ENCODE measurements at regions not wholly inside any gene's neighbourhood (a gene's known extent, or its start where the extent isn't known, plus 50 kb on each side); places are given as distances from the start of the nearest gene placed in this dataset.

DNA sequence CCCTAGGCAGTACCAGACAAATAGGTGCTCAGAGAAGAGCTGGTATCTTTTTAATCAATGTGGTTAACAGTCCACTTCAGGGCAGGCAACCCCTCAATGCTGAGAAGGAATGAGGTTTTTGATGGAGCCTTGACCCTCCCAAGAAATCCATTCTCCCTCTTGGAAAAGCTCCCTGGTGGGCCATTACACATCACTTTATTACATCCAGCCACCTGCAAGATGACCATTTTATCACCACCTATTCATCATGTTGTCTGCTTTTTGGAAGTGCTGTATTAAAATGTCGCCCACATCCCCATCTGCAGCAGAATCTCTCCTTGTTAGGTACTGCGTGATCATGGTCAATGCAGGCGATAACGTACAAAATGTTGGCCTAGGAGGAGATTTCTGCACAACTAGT, 614.7 kb upstream of the TMEM132C start:
- Mint-ChIP-seq H3K36me3 (ENCODE audit: low read depth) (no peaks in the 10 kb centered on the region), H3K27ac (no peak overlapping the region), H3K4me1 (ENCODE audit: low read depth) (no peaks in the 10 kb centered on the region), H3K27me3 (peaks cover 1% of the 10 kb centered on the region), H3K9me3 (peaks cover 3% of the 10 kb centered on the region), H3K4me3 (no peak overlapping the region)
- TF ChIP-seq, protein P1, sequence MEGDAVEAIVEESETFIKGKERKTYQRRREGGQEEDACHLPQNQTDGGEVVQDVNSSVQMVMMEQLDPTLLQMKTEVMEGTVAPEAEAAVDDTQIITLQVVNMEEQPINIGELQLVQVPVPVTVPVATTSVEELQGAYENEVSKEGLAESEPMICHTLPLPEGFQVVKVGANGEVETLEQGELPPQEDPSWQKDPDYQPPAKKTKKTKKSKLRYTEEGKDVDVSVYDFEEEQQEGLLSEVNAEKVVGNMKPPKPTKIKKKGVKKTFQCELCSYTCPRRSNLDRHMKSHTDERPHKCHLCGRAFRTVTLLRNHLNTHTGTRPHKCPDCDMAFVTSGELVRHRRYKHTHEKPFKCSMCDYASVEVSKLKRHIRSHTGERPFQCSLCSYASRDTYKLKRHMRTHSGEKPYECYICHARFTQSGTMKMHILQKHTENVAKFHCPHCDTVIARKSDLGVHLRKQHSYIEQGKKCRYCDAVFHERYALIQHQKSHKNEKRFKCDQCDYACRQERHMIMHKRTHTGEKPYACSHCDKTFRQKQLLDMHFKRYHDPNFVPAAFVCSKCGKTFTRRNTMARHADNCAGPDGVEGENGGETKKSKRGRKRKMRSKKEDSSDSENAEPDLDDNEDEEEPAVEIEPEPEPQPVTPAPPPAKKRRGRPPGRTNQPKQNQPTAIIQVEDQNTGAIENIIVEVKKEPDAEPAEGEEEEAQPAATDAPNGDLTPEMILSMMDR (IDR thresholded peaks at IDR 0.05), result no peak
- ATAC-seq (no peak), DNase-seq (no peak)
- CTCF ChIA-PET, result no interaction called here
- POLR2A ChIA-PET, result no interaction called here
- intact Hi-C loops (cut with micrococcal nuclease), result no loop called here

DNA sequence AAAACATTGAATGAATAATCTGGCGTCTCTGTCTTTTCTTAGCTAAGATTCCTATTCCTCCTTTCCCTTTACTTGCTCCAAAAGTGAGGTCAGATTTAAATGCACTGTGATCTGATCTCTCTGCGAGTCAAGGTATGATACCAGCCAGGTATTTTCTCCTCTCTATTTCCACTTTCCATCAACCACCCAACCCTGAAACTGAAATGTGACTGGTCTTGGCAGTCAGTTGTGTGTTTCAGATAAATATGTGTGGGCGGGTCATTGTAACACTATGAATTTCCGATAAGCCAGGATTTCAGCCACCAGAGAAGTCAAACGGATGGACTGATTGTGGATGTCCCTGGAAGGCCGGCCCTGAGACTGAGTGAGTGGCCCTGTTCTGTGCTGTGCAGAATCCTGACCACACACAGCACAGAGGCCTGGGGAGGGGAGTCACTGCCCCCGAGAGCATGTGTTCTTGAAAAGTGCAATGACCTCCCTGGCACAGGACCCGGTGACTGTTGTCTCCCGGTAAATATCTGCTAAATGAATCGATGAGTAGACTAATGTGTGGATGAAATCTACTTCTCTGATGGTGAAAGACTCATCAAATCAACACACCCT, 612.5 kb upstream of the TMEM132C start:
- Mint-ChIP-seq H3K36me3 (ENCODE audit: low read depth) (no peaks in the 10 kb centered on the region), H3K27ac (no peak overlapping the region), H3K4me3 (no peak overlapping the region), H3K4me1 (ENCODE audit: low read depth) (no peaks in the 10 kb centered on the region), H3K9me3 (peaks cover 3% of the 10 kb centered on the region), H3K27me3 (peaks cover 1% of the 10 kb centered on the region)
- DNase-seq, result no peak
- ChIA-PET POLR2A (no interaction called here), CTCF (no interaction called here)
- ATAC-seq, result no peak
- intact Hi-C loops (cut with micrococcal nuclease), result no loop called here
- TF ChIP-seq, protein P1 (IDR thresholded peaks at IDR 0.05), result no peak

DNA sequence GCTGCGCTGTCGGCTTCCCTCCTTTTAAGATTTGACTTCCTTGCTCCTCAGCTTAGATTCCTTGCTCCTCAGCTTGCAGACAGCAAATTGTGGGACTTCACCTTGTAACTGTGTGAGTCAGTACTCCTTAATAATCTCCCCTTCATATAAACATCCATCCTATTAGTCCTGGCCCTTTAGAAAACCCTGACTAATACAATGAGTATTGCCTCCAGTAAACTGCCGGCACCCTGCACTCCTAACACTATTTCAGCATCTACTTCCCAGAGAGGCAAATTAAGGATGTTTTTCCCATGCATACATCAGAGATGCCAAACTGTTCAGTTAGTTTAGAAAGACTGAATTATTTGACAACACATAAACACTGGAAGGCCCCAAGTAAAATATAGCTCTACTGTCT, 611.3 kb upstream of the TMEM132C start:
- intact Hi-C loops (cut with micrococcal nuclease), result no loop called here
- DNase-seq (no peak), ATAC-seq (no peak)

DNA sequence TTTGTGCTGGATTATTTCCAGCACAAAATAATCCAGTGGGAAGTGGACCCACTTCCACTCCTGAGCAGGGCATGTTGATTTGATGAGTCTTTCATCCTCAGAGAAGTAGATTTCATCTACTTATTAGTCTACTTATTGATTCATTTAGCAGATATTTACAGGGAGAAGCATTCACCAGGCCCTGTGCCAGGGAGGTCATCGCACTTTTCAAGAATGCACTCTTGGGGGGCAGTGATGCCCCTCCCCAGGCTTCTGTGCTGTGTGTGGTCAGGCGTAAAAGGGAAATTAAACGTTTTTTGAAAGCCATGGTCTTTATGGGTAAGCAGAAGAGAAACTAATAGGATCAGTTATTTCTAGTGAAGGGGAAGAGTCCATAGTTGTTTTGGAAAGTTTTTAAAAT, 610.7 kb upstream of the TMEM132C start:
- ChIA-PET POLR2A (no interaction called here), CTCF (no interaction called here)
- peaks cover 2% of the 10 kb centered on the region for H3K9me3 Mint-ChIP-seq
- no peaks in the 10 kb centered on the region for H3K4me1 Mint-ChIP-seq (ENCODE audit: low read depth)
- no peaks in the 10 kb centered on the region for H3K36me3 Mint-ChIP-seq (ENCODE audit: low read depth)
- DNase-seq (no peak), ATAC-seq (no peak)
- H3K27ac Mint-ChIP-seq, result no peak overlapping the region
- intact Hi-C loops (cut with micrococcal nuclease), result no loop called here
- peaks cover 1% of the 10 kb centered on the region for H3K27me3 Mint-ChIP-seq
- TF ChIP-seq, protein P1 (IDR thresholded peaks at IDR 0.05), result no peak
- no peak overlapping the region for H3K4me3 Mint-ChIP-seq

More for the DNA sequence above, 611.3 kb upstream of the TMEM132C start:
- ChIA-PET CTCF (no interaction called here), POLR2A (no interaction called here)
- Mint-ChIP-seq H3K36me3 (ENCODE audit: low read depth) (no peaks in the 10 kb centered on the region), H3K27me3 (peaks cover 1% of the 10 kb centered on the region), H3K4me3 (no peak overlapping the region), H3K4me1 (ENCODE audit: low read depth) (no peaks in the 10 kb centered on the region), H3K27ac (no peak overlapping the region), H3K9me3 (peaks cover 3% of the 10 kb centered on the region)
- TF ChIP-seq, protein P1 (IDR thresholded peaks at IDR 0.05), result no peak

DNA sequence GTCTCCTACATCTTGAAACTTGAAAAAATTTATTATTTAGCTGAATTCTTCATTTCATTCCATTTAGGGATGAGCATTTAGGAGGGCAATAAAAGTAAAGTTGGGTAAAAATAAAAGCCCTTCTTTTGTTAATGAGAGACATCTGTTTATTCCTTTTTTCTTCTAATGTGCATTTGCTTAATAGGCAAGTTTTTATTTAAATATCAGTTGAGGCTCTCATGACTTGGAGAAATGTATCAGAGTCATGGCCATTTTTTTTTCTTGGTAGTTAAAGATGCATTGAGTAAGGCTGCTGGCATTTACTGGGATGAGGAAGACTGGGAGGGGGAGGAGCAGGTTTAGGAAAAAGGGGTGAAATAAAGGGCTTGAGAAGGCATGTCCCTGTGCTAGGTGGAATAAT, 609.9 kb upstream of the TMEM132C start:
- intact Hi-C loops (cut with micrococcal nuclease), result no loop called here
- TF ChIP-seq, protein P1 (IDR thresholded peaks at IDR 0.05), result no peak
- CTCF ChIA-PET, result no interaction called here
- no peak overlapping the region for H3K27ac Mint-ChIP-seq
- DNase-seq (no peak), ATAC-seq (no peak)
- H3K4me3 Mint-ChIP-seq, result no peak overlapping the region
- peaks cover 1% of the 10 kb centered on the region for H3K27me3 Mint-ChIP-seq
- H3K4me1 Mint-ChIP-seq (ENCODE audit: low read depth), result no peaks in the 10 kb centered on the region
- peaks cover 2% of the 10 kb centered on the region for H3K9me3 Mint-ChIP-seq
- POLR2A ChIA-PET, result no interaction called here
- H3K36me3 Mint-ChIP-seq (ENCODE audit: low read depth), result no peaks in the 10 kb centered on the region
